PC-3 (cell line): ENCODE measurements at regions not wholly inside any gene's neighbourhood (a gene's known extent, or its start where the extent isn't known, plus 50 kb on each side); places are given as distances from the start of the nearest gene placed in this dataset.

ENCODE experiments used
- CTCF ChIP-seq: fragments of 300-600 bp; sonication (generic); conservative IDR thresholded peaks from 2 replicates; pipeline ENCODE4 v1.5.1; 2017; ENCODE audit warnings: antibody characterized with exemption, low read depth, mild to moderate bottlenecking, low read length
- EZH2 ChIP-seq: fragments of 300-600 bp; sonication (generic); IDR thresholded peaks from one replicate; pipeline ENCODE4 v1.6.1; 2017; ENCODE audit warnings: antibody characterized with exemption, mild to moderate bottlenecking, low read length; ENCODE audit not compliant: unreplicated experiment
- EZH2phosphoT487 ChIP-seq: fragments of 300-600 bp; sonication (generic); IDR thresholded peaks from 2 replicates; pipeline ENCODE4 v1.6.1; 2018; ENCODE audit warnings: mild to moderate bottlenecking, antibody characterized with exemption, low read length, borderline replicate concordance

GRCh38 chr5:38753776-38754175 is 92.0 kb upstream of the OSMR start:
- TF ChIP-seq CTCF (no peak), EZH2phosphoT487 (no peak), EZH2 (no peak)
